ENCODE measurements at regions not wholly inside any gene's neighbourhood (a gene's known extent, or its start where the extent isn't known, plus 50 kb on each side); places are given as distances from the start of the nearest gene placed in this dataset.

DNA sequence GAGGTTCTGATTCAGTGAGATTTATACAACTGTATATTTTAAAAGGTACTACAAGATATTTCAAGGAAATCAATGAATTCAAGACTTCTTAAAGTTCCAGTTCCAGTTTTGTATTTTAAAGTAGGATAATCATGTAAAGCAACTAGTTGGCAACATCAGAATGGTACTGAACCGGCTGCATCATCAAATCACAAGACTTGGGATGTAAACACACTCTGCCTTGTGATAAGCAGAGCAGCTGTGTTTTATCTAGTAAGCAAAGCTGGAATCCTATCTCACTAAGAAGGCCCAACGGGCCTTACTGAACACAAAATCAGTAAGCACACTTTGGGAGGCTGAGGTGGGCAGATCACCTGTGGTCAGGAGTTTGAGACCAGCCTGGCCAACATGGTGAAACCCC, 327.2 kb upstream of the NREP start:
- TF ChIP-seq, protein P1, sequence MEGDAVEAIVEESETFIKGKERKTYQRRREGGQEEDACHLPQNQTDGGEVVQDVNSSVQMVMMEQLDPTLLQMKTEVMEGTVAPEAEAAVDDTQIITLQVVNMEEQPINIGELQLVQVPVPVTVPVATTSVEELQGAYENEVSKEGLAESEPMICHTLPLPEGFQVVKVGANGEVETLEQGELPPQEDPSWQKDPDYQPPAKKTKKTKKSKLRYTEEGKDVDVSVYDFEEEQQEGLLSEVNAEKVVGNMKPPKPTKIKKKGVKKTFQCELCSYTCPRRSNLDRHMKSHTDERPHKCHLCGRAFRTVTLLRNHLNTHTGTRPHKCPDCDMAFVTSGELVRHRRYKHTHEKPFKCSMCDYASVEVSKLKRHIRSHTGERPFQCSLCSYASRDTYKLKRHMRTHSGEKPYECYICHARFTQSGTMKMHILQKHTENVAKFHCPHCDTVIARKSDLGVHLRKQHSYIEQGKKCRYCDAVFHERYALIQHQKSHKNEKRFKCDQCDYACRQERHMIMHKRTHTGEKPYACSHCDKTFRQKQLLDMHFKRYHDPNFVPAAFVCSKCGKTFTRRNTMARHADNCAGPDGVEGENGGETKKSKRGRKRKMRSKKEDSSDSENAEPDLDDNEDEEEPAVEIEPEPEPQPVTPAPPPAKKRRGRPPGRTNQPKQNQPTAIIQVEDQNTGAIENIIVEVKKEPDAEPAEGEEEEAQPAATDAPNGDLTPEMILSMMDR (IDR thresholded peaks at IDR 0.05) = no peak
- no peak for TF ChIP-seq POLR2A (IDR thresholded peaks at IDR 0.05; ENCODE audit: low read depth)
- TF ChIP-seq POLR2AphosphoS5 (IDR thresholded peaks at IDR 0.05) = no peak
- no peak for TF ChIP-seq EP300 (IDR thresholded peaks at IDR 0.05)
